ENCODE measurements at regions not wholly inside any gene's neighbourhood (a gene's known extent, or its start where the extent isn't known, plus 50 kb on each side); places are given as distances from the start of the nearest gene placed in this dataset.
"Not testable (repeated sequence)": the region's sequence is repeated elsewhere in the genome, so short reads cannot be mapped to it uniquely, and the experiment has no call there.

DNA sequence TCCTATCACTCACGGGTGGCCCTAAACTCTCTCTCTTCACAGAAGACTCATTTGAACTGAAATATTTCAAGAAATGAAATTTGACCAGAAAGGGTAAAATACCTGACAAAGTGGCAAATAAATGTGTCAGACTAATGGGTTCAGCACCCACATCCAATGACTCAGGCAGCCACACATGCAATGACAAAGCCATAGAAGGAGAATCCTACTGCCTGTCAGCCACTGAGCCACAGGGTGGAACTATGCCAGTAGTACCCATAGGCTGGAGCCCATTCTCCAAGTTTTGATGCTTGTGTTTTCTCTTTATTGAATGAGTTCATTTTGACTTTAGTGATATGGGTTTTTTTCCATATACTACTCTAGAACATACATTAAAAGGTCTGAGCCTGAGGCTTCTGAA lies 179.0 kb downstream of the BEND2 start:
- no peaks in the 10 kb centered on the region for H3K4me1 ChIP-seq (ENCODE audit: insufficient read depth, low read length)
- H3K4me3 ChIP-seq (ENCODE audit: low read length), result no peak overlapping the region
- no peak overlapping the region for H3K27ac ChIP-seq (ENCODE audit: low read length)
- H3K9ac ChIP-seq (ENCODE audit: low read depth, low read length), result no peak overlapping the region
- H3K27me3 ChIP-seq (ENCODE audit: insufficient read depth, low read length), result no peaks in the 10 kb centered on the region
- no peaks in the 10 kb centered on the region for H3K36me3 ChIP-seq (ENCODE audit: insufficient read depth, low read depth, low read length)
- no peaks in the 10 kb centered on the region for H3K9me3 ChIP-seq (ENCODE audit: insufficient read depth, low read depth, low read length)

DNA sequence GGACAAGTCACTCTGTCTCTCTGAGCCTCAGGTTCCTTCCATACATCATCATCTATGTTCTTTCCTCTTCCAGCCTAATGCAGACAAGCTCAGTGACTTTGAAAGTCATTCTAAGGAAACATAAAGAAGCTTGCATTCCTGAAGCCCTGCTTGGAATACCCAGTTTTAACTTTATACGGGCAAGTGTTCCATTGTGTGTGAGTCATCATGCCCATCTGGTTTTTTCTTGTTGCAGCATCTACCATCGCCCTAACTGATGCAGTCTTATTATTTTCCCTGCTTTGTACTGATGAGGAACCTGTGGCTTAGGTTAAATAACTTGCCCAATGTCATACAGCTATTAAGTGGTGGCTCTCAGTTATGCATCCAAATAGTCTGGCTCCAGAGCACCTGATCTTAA lies 177.9 kb upstream of the RAI2 start:
- Histone ChIP-seq H3K9ac (ENCODE audit: low read depth, low read length) (no peak overlapping the region), H3K4me3 (ENCODE audit: low read length) (no peak overlapping the region), H3K27ac (ENCODE audit: low read length) (no peak overlapping the region), H3K27me3 (ENCODE audit: insufficient read depth, low read length) (no peaks in the 10 kb centered on the region), H3K9me3 (ENCODE audit: insufficient read depth, low read depth, low read length) (no peaks in the 10 kb centered on the region), H3K36me3 (ENCODE audit: insufficient read depth, low read depth, low read length) (no peaks in the 10 kb centered on the region), H3K4me1 (ENCODE audit: insufficient read depth, low read length) (no peaks in the 10 kb centered on the region)

DNA sequence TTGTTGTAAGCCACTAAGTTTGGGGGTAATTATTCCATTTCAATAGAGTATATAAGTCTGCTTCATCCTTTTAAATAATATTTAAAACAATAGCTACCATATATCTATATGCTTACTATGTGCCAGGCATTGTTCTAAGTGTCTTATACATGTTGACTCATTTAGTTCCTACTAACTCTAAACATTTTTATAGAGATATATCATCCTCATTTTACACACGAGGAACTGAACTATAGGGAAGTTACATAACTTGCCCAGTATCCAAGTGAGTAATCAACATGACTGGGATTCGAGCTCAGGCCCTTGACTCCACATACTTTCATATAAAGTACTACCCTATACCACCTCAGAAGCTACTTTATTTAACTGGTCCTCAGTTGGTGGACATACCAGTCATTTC lies 175.3 kb upstream of the RAI2 start:
- H3K9me3 ChIP-seq (ENCODE audit: insufficient read depth, low read depth, low read length), result no peaks in the 10 kb centered on the region
- no peaks in the 10 kb centered on the region for H3K4me1 ChIP-seq (ENCODE audit: insufficient read depth, low read length)
- H3K27me3 ChIP-seq (ENCODE audit: insufficient read depth, low read length), result no peaks in the 10 kb centered on the region
- no peak overlapping the region for H3K4me3 ChIP-seq (ENCODE audit: low read length)
- H3K9ac ChIP-seq (ENCODE audit: low read depth, low read length), result no peak overlapping the region
- no peak overlapping the region for H3K27ac ChIP-seq (ENCODE audit: low read length)
- no peaks in the 10 kb centered on the region for H3K36me3 ChIP-seq (ENCODE audit: insufficient read depth, low read depth, low read length)

DNA sequence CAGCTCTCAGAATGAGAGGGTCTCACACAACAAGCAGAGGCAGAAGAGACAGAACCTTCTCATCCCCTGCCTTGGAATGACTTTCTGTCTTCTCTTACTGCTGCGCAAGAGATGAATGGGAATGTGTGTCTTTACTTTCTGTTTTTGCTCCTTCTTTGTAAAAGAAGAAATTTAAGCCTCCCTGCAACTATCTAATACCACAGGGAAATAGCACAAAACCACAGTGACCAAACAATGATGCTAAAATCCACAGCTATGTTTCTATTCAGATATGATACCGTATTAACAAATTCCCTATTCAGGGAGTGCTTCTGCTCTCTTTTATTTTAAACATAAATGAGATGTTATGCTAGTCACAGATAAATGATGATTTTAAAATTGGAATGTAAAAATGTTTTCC lies 173.8 kb upstream of the RAI2 start:
- Histone ChIP-seq H3K27ac (ENCODE audit: low read length) (no peak overlapping the region), H3K36me3 (ENCODE audit: insufficient read depth, low read depth, low read length) (no peaks in the 10 kb centered on the region), H3K4me1 (ENCODE audit: insufficient read depth, low read length) (no peaks in the 10 kb centered on the region), H3K9me3 (ENCODE audit: insufficient read depth, low read depth, low read length) (no peaks in the 10 kb centered on the region), H3K9ac (ENCODE audit: low read depth, low read length) (no peak overlapping the region), H3K4me3 (ENCODE audit: low read length) (no peak overlapping the region), H3K27me3 (ENCODE audit: insufficient read depth, low read length) (no peaks in the 10 kb centered on the region)

DNA sequence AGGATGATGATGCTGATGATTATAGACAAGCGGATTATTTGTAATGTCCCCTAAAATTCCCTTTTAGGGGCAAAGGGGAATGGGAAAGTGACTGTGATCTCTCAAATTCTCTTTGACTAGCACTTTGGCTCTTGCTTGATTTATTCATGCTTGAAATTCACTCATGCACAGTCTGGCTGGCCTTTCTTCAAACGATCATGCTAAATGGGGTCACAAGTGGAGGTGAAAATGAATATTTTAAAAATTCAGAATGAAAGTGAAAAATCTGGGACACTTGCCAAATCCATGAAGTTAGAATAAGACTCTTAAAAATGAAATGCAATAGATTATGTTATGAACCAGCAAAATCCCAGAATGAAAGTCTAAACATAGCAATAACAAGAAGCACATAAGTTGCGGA lies 173.4 kb upstream of the RAI2 start:
- Histone ChIP-seq H3K36me3 (ENCODE audit: insufficient read depth, low read depth, low read length) (no peaks in the 10 kb centered on the region), H3K9me3 (ENCODE audit: insufficient read depth, low read depth, low read length) (no peaks in the 10 kb centered on the region), H3K27me3 (ENCODE audit: insufficient read depth, low read length) (no peaks in the 10 kb centered on the region), H3K27ac (ENCODE audit: low read length) (no peak overlapping the region), H3K4me3 (ENCODE audit: low read length) (no peak overlapping the region), H3K4me1 (ENCODE audit: insufficient read depth, low read length) (no peaks in the 10 kb centered on the region), H3K9ac (ENCODE audit: low read depth, low read length) (no peak overlapping the region)

DNA sequence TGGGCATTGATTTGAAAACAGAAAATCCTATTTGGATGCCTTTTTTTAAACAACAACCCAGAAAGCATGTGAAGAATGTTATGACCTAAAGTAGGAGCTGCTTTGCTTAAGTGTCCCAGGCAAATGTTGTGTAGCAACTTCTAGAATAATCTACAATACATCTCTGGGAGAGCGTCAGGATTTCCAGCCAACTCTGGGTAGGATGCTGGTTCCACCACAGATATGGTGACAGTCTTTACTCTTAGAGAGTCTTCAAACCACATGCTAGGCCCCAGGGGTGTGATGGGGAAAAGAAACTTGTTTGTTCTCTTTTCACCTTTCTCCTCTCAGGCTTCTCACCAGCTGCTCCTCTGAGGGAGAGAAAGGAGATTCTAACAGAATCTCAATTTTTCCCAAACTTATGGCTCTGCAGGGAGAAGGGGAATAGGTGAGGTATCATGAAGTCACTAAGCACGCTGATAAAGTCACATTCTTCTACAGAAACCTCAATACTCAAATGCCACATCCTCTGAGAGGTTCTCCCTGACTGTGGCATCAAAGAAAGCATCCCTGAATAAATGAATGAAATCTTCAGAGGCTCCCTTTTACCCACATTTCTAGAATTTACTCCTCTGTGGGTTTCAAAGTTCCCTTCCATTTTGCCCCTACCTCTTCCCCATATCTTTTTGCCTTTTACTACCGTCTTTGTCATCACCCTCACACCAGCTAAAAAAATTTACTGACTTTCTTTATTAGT lies 171.6 kb upstream of the RAI2 start:
- Histone ChIP-seq H3K27me3 (ENCODE audit: insufficient read depth, low read length) (no peaks in the 10 kb centered on the region), H3K36me3 (ENCODE audit: insufficient read depth, low read depth, low read length) (no peaks in the 10 kb centered on the region), H3K4me1 (ENCODE audit: insufficient read depth, low read length) (peaks cover 1% of the 10 kb centered on the region; the same call in 1 of the 2 replicates), H3K4me3 (ENCODE audit: low read length) (no peak overlapping the region), H3K9ac (ENCODE audit: low read depth, low read length) (no peak overlapping the region), H3K27ac (ENCODE audit: low read length) (no peak overlapping the region), H3K9me3 (ENCODE audit: insufficient read depth, low read depth, low read length) (no peaks in the 10 kb centered on the region)

DNA sequence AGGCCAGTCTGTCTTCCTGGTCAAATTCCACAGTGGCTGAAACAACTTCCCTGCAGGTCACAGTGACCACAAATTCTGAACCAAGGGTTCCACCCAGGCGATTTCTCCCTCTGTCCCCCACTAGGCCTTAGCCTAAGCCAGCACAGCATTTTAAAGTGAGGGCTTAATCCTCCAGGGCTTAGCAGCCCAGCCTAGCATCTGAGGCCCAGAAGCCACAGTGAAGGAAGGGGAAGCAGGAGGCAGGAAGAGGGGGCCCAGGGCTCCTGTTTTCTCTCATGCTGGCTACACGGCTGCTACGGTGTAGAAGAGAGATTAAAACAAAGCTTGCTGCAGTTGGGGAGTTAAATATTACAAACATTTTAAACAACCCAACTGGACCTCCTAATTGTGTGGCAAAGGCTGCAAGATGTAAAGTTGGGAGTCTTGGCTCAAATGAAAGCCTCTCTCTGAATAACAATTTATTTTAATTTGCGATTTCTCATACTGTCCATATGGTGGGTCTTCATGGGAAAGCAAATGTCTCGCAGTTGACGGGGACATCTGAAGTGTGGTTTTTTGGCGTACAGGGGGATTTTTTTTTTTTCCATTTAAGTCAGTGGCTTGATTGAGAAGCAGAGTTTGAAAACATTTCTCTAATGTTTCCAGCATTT lies 170.8 kb upstream of the RAI2 start:
- no peak overlapping the region for H3K27ac ChIP-seq (ENCODE audit: low read length)
- no peak overlapping the region for H3K9ac ChIP-seq (ENCODE audit: low read depth, low read length)
- peaks cover 4% of the 10 kb centered on the region; the same call in 1 of the 2 replicates for H3K4me1 ChIP-seq (ENCODE audit: insufficient read depth, low read length)
- H3K27me3 ChIP-seq (ENCODE audit: insufficient read depth, low read length), result no peaks in the 10 kb centered on the region
- no peaks in the 10 kb centered on the region for H3K36me3 ChIP-seq (ENCODE audit: insufficient read depth, low read depth, low read length)
- no peak overlapping the region for H3K4me3 ChIP-seq (ENCODE audit: low read length)
- H3K9me3 ChIP-seq (ENCODE audit: insufficient read depth, low read depth, low read length), result no peaks in the 10 kb centered on the region

DNA sequence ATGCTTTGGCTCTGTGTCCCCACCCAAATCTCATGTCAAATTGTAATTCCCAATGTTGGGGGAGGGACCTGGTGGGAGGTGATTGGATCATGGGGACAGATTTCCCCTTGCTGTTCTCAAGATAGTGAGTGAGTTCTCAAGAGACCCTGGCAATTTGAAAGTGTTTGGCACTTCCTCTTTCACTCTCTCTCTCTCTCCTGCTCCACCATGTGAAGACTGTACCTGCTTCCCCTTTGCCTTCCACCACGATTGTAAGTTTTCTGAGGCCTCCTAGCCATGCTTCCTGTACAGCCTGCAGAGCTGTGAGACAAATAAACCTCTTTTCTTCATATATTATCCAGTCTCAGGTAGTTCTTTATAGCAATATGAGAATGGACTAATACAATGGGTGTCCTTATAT lies 169.6 kb upstream of the RAI2 start:
- H3K27me3 ChIP-seq (ENCODE audit: insufficient read depth, low read length); H3K9ac ChIP-seq (ENCODE audit: low read depth, low read length); H3K4me1 ChIP-seq (ENCODE audit: insufficient read depth, low read length); H3K27ac ChIP-seq (ENCODE audit: low read length); H3K4me3 ChIP-seq (ENCODE audit: low read length); H3K36me3 ChIP-seq (ENCODE audit: insufficient read depth, low read depth, low read length); H3K9me3 ChIP-seq (ENCODE audit: insufficient read depth, low read depth, low read length): not testable (repeated sequence)

DNA sequence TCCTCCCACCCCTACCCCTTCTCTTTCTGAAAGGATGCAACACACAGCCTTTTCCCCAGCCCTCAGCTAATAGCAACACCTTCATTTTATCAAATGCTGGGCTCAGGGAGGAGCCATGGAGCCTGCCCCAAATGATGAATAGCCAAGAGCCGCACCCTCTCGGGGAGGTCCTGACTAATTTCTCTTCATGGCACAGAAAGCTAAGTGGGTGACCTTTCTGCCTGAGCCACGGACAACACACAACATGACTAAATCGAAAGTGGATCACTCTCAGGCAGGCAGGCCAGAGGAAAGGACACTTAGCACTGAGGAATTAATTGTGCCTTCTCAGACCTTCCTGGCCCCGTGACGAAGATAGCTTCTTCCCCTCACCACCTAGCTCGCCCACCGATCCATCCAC lies 165.1 kb upstream of the RAI2 start:
- Histone ChIP-seq H3K27ac (ENCODE audit: low read length) (no peak overlapping the region), H3K27me3 (ENCODE audit: insufficient read depth, low read length) (no peaks in the 10 kb centered on the region), H3K36me3 (ENCODE audit: insufficient read depth, low read depth, low read length) (no peaks in the 10 kb centered on the region), H3K4me3 (ENCODE audit: low read length) (no peak overlapping the region), H3K9ac (ENCODE audit: low read depth, low read length) (no peak overlapping the region), H3K4me1 (ENCODE audit: insufficient read depth, low read length) (peaks cover 4% of the 10 kb centered on the region; the same call in 1 of the 2 replicates), H3K9me3 (ENCODE audit: insufficient read depth, low read depth, low read length) (no peaks in the 10 kb centered on the region)

DNA sequence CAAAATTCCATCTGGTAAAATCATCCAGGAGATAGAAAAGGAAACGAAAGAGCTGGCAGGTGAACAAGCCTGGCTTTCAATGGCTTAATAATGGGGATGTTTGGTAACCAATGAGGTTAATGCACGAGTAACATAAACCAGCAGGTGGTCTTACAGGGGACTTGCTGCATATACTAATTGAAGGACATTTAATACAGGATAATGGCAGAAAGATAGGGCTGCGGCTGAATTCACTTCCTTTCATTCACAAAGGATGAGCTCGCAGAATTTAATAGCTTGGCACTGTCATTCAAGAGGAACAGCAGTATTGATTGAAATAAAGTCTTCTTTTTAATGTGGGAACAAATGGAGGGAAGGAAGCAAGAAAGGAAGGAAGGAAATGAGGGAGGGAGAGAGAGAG lies 156.3 kb upstream of the RAI2 start:
- Histone ChIP-seq H3K36me3 (ENCODE audit: insufficient read depth, low read depth, low read length) (no peaks in the 10 kb centered on the region), H3K9me3 (ENCODE audit: insufficient read depth, low read depth, low read length) (no peaks in the 10 kb centered on the region), H3K27me3 (ENCODE audit: insufficient read depth, low read length) (no peaks in the 10 kb centered on the region), H3K9ac (ENCODE audit: low read depth, low read length) (no peak overlapping the region), H3K4me1 (ENCODE audit: insufficient read depth, low read length) (no peaks in the 10 kb centered on the region; the same call in 1 of the 2 replicates), H3K4me3 (ENCODE audit: low read length) (no peak overlapping the region), H3K27ac (ENCODE audit: low read length) (no peak overlapping the region)

DNA sequence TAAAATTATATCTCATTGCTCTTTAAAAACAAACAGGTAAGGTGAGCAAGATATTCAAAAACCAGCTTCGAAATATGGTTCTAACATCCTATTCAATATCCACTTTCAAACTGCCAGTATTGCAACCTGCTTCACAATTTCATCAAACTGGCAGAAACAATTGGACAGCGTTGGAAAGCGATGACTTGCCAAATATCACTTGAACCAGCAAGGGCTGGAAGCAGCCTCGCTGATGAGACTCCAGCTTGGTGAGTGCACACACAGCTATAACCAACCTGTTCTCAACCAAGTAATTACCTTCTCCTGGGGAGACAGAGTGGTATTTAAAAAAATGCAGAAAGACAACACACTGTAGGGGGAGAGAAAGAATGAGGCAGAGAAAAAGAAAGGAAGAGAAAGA lies 155.8 kb upstream of the RAI2 start:
- Histone ChIP-seq H3K4me3 (ENCODE audit: low read length) (no peak overlapping the region), H3K27ac (ENCODE audit: low read length) (no peak overlapping the region), H3K4me1 (ENCODE audit: insufficient read depth, low read length) (no peaks in the 10 kb centered on the region; the same call in 1 of the 2 replicates), H3K9ac (ENCODE audit: low read depth, low read length) (no peak overlapping the region), H3K36me3 (ENCODE audit: insufficient read depth, low read depth, low read length) (no peaks in the 10 kb centered on the region), H3K27me3 (ENCODE audit: insufficient read depth, low read length) (no peaks in the 10 kb centered on the region), H3K9me3 (ENCODE audit: insufficient read depth, low read depth, low read length) (no peaks in the 10 kb centered on the region)

DNA sequence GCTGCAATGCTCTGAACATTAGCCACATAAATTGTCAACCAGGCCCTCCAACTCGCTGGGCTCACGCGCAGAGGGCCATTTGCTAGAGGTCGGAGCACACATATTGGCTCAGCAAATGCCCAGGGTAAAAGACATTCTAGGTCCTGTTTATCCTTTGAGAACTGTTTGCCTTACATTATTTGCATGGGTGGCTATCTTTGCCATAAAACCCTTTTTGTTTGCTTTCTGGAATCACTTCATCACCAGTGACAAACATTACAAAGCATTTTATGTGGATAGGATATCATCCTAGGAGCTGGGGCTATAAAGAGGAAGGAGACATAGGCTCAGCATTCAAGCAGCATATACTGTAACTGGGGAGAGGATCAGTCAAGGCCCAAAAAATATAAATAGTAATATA lies 149.2 kb upstream of the RAI2 start:
- no peaks in the 10 kb centered on the region for H3K27me3 ChIP-seq (ENCODE audit: insufficient read depth, low read length)
- no peak overlapping the region for H3K27ac ChIP-seq (ENCODE audit: low read length)
- H3K4me3 ChIP-seq (ENCODE audit: low read length), result no peak overlapping the region
- no peaks in the 10 kb centered on the region; the same call in 1 of the 2 replicates for H3K4me1 ChIP-seq (ENCODE audit: insufficient read depth, low read length)
- no peaks in the 10 kb centered on the region for H3K9me3 ChIP-seq (ENCODE audit: insufficient read depth, low read depth, low read length)
- no peak overlapping the region for H3K9ac ChIP-seq (ENCODE audit: low read depth, low read length)
- no peaks in the 10 kb centered on the region for H3K36me3 ChIP-seq (ENCODE audit: insufficient read depth, low read depth, low read length)

All from iPS-20b (cell line).